ENCODE measurements at regions not wholly inside any gene's neighbourhood (a gene's known extent, or its start where the extent isn't known, plus 50 kb on each side); places are given as distances from the start of the nearest gene placed in this dataset.
A peak's percentile ranks its signal among the peaks of the same experiment; 100 is the strongest.
"Not testable (repeated sequence)": the region's sequence is repeated elsewhere in the genome, so short reads cannot be mapped to it uniquely, and the experiment has no call there.

DNA sequence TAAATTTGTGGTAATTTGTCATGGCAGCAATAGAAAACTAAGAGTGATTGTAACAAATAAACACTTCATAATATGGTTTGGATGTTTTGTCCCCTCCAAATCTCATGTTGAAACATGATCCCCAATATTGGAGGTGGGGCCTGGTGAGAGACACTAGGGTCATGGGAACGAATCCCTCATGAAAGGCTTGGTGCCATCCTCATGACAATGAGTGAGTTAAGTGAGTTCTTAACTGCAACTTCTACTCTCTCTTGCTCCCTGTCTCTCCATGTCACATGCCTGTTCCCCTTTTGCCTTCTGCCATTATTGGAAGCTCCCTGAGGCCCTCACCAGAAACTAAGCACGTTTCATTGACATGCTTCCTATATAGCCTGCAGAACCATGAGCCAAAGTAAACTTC is 1233.2 kb downstream of the OLFM4 start:
- peaks cover 6% of the 10 kb centered on the region for H3K9me3 ChIP-seq (ENCODE audit: control insufficient read depth, insufficient read depth, low read length)
- no peaks in the 10 kb centered on the region for H3K27me3 ChIP-seq (ENCODE audit: control insufficient read depth, insufficient read depth, low read length)
- H3K27ac ChIP-seq (ENCODE audit: low read depth, low read length): peak overlapping the region; percentile 26
- H3K4me3 ChIP-seq (ENCODE audit: low read depth, low read length): peak overlapping the region; percentile 10; the same call in 1 of the 2 replicates
- peaks cover 88% of the 10 kb centered on the region for H3K4me1 ChIP-seq (ENCODE audit: control insufficient read depth, insufficient read depth, low read length)
- H3K36me3 ChIP-seq (ENCODE audit: control insufficient read depth, insufficient read depth, low read length): no peaks in the 10 kb centered on the region
- H3K9ac ChIP-seq (ENCODE audit: low read depth, low read length): no peak overlapping the region

DNA sequence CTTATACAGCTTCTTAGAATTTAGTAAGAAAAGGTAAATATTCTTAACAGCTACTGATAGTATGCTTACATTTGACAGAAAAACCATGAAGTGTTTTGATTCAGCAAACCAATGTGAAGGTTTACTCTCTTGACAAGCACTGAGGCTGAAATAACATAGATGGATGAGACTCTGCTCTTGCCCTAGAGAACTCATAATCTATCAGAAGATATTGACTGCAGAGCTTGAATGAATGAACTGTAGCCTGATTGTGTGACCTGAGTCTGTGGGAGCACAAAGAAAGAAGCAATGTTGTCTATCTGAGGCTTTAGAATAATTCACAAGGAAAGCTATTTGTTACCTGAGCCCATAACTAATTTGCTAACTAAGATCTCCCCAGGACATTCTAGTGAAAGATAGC is 1235.3 kb downstream of the OLFM4 start:
- Histone ChIP-seq H3K4me1 (ENCODE audit: control insufficient read depth, insufficient read depth, low read length) (peaks cover 80% of the 10 kb centered on the region), H3K4me3 (ENCODE audit: low read depth, low read length) (peak overlapping the region; percentile 31; the same call in 1 of the 2 replicates), H3K9ac (ENCODE audit: low read depth, low read length) (no peak overlapping the region), H3K27ac (ENCODE audit: low read depth, low read length) (peak overlapping the region; percentile 56), H3K9me3 (ENCODE audit: control insufficient read depth, insufficient read depth, low read length) (peaks cover 6% of the 10 kb centered on the region), H3K27me3 (ENCODE audit: control insufficient read depth, insufficient read depth, low read length) (no peaks in the 10 kb centered on the region), H3K36me3 (ENCODE audit: control insufficient read depth, insufficient read depth, low read length) (no peaks in the 10 kb centered on the region)

DNA sequence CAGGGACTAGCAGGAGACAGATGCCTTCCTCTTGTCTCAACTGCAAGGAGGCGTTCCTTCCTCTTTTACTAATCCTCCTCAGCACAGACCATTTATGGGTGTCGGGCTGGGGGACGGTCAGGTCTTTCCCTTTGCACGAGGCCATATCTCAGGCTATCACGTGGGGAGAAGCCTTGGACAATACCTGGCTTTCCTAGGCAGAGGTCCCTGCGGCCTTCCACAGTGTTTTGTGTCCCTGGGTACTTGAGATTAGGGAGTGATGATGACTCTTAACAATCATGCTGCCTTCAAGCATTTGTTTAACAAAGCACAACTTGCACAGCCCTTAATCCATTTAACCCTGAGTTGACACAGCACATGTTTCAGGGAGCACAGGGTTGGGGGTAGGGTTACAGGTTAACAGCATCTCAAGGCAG is 1238.6 kb downstream of the OLFM4 start:
- H3K9me3 ChIP-seq (ENCODE audit: control insufficient read depth, insufficient read depth, low read length); H3K36me3 ChIP-seq (ENCODE audit: control insufficient read depth, insufficient read depth, low read length); H3K27me3 ChIP-seq (ENCODE audit: control insufficient read depth, insufficient read depth, low read length): not testable (repeated sequence)
- H3K27ac ChIP-seq (ENCODE audit: low read depth, low read length): peak overlapping the region; percentile 100
- peak overlapping the region; percentile 57 for H3K4me3 ChIP-seq (ENCODE audit: low read depth, low read length)
- peak overlapping the region; percentile 89 for H3K9ac ChIP-seq (ENCODE audit: low read depth, low read length)
- H3K4me1 ChIP-seq (ENCODE audit: control insufficient read depth, insufficient read depth, low read length): peaks cover 53% of the 10 kb centered on the region

DNA sequence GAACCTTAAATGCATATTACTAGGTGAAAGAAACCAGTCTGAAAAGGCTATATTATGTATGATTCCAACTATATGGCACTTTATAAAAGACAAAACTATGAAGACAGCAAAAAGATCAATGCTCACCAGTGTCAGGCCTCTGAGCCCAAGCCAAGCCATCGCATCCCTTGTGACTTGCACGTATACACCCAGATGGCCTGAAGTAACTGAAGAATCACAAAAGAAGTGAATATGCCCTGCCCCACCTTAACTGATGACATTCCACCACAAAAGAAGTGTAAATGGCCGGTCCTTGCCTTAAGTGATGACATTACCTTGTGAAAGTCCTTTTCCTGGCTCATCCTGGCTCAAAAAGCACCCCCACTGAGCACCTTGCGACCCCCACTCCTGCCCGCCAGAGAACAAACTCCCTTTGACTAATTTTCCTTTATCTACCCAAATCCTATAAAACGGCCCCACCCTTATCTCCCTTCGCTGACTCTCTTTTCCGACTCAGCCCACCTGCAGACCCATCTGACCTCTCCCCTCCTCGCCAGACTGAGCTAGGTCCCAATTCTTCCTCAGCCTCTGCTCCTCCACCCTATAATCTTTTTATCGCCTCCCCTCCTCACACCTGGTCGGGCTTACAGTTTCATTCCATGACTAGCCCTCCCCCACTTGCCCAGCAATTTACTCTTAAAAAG is 1239.5 kb downstream of the OLFM4 start:
- not testable (repeated sequence) for H3K27me3 ChIP-seq (ENCODE audit: control insufficient read depth, insufficient read depth, low read length); H3K36me3 ChIP-seq (ENCODE audit: control insufficient read depth, insufficient read depth, low read length); H3K9me3 ChIP-seq (ENCODE audit: control insufficient read depth, insufficient read depth, low read length)
- Histone ChIP-seq H3K4me3 (ENCODE audit: low read depth, low read length) (peak overlapping the region; percentile 69), H3K9ac (ENCODE audit: low read depth, low read length) (peak overlapping the region; percentile 89), H3K4me1 (ENCODE audit: control insufficient read depth, insufficient read depth, low read length) (peaks cover 48% of the 10 kb centered on the region), H3K27ac (ENCODE audit: low read depth, low read length) (peak overlapping the region; percentile 100)

DNA sequence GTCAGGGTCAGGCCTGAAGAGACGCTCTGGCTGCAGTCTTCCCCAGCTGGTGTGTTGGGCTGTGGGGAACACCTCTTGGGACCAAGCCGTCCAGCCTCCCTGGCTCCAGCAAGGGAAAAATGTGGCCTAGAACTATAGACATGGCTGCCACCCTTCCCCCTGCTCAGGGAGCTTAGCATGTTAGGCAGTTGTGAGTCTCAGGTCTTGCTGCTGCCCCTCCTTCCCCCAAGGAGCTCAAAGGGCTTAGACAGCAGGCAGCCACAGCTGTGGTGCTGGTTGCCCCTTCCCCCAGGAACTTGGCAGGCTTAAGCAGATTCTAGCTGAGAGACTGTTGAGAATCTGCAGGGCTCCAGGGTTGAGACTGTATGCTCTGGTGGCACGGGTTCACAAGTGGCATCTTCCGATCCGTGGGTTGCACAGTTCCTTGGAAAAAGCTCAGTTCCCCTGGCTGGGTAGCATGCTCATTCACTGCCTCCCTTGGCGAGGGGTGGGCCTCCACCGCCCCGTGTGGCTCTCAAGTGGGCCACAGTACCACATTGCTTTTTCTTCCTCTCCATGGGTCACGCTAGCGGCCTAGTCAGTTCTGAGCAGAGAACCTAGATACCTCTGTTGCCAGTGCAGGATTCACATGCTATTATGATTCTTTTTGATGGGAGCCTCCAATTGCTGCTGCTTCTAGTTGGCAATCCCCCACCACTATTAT is 1258.6 kb downstream of the OLFM4 start:
- Histone ChIP-seq H3K9ac (ENCODE audit: low read depth, low read length) (no peak overlapping the region), H3K27ac (ENCODE audit: low read depth, low read length) (peak overlapping the region; percentile 42), H3K27me3 (ENCODE audit: control insufficient read depth, insufficient read depth, low read length) (no peaks in the 10 kb centered on the region), H3K9me3 (ENCODE audit: control insufficient read depth, insufficient read depth, low read length) (no peaks in the 10 kb centered on the region), H3K36me3 (ENCODE audit: control insufficient read depth, insufficient read depth, low read length) (no peaks in the 10 kb centered on the region), H3K4me1 (ENCODE audit: control insufficient read depth, insufficient read depth, low read length) (peaks cover 43% of the 10 kb centered on the region), H3K4me3 (ENCODE audit: low read depth, low read length) (no peak overlapping the region)

DNA sequence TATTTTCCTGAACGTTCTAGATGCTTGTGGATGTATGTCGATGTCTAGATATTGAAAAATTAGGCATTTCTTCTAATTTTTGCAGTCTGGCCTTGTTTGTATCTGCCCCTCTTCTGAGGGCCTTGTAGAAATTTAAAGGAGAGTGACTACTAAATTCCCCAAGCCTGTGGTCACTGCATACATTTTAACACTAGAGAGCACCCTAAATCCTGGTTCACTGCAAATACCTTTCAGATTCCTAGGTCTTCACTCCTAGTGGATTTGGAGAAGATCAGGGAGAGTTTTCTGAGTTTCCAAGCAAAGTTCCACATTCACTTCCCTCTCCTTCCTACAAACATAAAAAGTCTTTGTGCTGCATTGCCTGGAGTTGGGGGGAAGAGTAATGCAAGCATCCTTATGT is 1272.5 kb downstream of the OLFM4 start:
- H3K4me3 ChIP-seq (ENCODE audit: low read depth, low read length): no peak overlapping the region
- peak overlapping the region; percentile 52 for H3K27ac ChIP-seq (ENCODE audit: low read depth, low read length)
- H3K27me3 ChIP-seq (ENCODE audit: control insufficient read depth, insufficient read depth, low read length): no peaks in the 10 kb centered on the region
- H3K4me1 ChIP-seq (ENCODE audit: control insufficient read depth, insufficient read depth, low read length): peaks cover 45% of the 10 kb centered on the region
- no peak overlapping the region for H3K9ac ChIP-seq (ENCODE audit: low read depth, low read length)
- H3K36me3 ChIP-seq (ENCODE audit: control insufficient read depth, insufficient read depth, low read length): peaks cover 35% of the 10 kb centered on the region
- no peaks in the 10 kb centered on the region for H3K9me3 ChIP-seq (ENCODE audit: control insufficient read depth, insufficient read depth, low read length)

DNA sequence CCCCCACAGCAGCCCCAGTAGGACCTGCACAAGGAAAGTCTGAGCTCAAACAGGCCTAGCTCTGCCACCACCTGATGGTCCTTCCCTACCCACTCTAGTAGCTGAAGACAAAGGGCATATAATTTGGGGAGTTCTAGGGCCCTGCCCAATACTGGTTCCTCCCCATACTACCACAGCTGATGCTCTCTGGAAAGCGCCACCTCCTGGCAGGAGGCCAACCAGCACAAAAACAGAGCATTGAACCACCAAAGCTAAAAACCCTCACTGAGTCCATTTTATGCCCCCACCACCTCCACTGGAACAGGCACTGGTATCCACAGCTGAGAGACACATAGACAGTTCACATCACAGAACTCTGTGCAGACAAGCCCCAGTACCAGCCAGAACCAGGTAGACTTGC is 1276.8 kb downstream of the OLFM4 start:
- no peaks in the 10 kb centered on the region for H3K27me3 ChIP-seq (ENCODE audit: control insufficient read depth, insufficient read depth, low read length)
- peaks cover 51% of the 10 kb centered on the region for H3K36me3 ChIP-seq (ENCODE audit: control insufficient read depth, insufficient read depth, low read length)
- H3K4me1 ChIP-seq (ENCODE audit: control insufficient read depth, insufficient read depth, low read length): peaks cover 57% of the 10 kb centered on the region
- no peaks in the 10 kb centered on the region for H3K9me3 ChIP-seq (ENCODE audit: control insufficient read depth, insufficient read depth, low read length)
- H3K9ac ChIP-seq (ENCODE audit: low read depth, low read length): no peak overlapping the region
- H3K27ac ChIP-seq (ENCODE audit: low read depth, low read length): peak overlapping the region; percentile 17
- no peak overlapping the region for H3K4me3 ChIP-seq (ENCODE audit: low read depth, low read length)

DNA sequence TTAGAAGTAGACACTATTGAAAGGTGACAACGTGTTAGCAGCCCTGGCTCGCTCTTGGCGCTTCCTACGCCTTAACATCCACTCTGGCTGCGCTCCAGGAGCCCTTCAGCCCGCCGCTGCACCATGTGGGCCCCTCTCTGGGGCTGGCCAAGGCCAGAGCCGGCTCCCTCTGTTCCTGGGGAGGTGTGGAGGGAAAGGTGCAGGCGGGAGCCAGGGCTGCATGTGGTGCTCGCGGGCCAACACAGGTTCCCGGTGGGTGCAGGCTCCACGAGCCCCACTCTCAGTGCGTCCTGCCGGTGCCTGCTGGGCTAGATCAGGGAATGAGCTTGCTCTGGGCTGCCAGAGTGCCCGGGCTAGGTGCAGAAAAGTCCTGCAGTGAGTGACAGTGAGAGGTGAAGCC is 1284.3 kb downstream of the OLFM4 start:
- no peak overlapping the region for H3K27ac ChIP-seq (ENCODE audit: low read depth, low read length)
- no peak overlapping the region for H3K4me3 ChIP-seq (ENCODE audit: low read depth, low read length)
- peaks cover 36% of the 10 kb centered on the region for H3K36me3 ChIP-seq (ENCODE audit: control insufficient read depth, insufficient read depth, low read length)
- no peaks in the 10 kb centered on the region for H3K9me3 ChIP-seq (ENCODE audit: control insufficient read depth, insufficient read depth, low read length)
- peaks cover 17% of the 10 kb centered on the region for H3K4me1 ChIP-seq (ENCODE audit: control insufficient read depth, insufficient read depth, low read length)
- no peak overlapping the region for H3K9ac ChIP-seq (ENCODE audit: low read depth, low read length)
- no peaks in the 10 kb centered on the region for H3K27me3 ChIP-seq (ENCODE audit: control insufficient read depth, insufficient read depth, low read length)

DNA sequence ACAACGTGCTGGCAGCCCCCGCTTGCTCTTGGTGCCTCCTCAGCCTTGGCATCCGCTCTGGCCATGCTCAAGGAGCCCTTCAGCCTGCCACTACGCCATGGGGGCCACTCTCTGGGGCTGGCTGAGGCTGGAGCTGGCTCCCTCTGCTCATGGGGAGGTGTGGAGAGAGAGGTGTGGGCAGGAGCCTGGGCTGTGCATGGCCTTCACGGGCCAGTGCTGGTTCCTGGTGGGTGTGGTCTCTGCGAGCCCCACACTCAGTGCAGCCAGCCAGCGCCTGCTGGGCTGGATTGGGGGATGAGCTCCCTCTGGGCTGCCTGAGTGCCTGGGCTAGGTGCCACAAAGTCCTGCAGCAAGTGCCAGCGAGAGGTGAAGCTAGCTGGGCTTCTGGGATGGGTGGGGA is 1289.1 kb downstream of the OLFM4 start:
- Histone ChIP-seq H3K9me3 (ENCODE audit: control insufficient read depth, insufficient read depth, low read length) (no peaks in the 10 kb centered on the region), H3K27ac (ENCODE audit: low read depth, low read length) (no peak overlapping the region), H3K4me3 (ENCODE audit: low read depth, low read length) (no peak overlapping the region), H3K36me3 (ENCODE audit: control insufficient read depth, insufficient read depth, low read length) (peaks cover 38% of the 10 kb centered on the region), H3K27me3 (ENCODE audit: control insufficient read depth, insufficient read depth, low read length) (no peaks in the 10 kb centered on the region), H3K9ac (ENCODE audit: low read depth, low read length) (no peak overlapping the region), H3K4me1 (ENCODE audit: control insufficient read depth, insufficient read depth, low read length) (peaks cover 4% of the 10 kb centered on the region; the same call in 1 of the 2 replicates)

DNA sequence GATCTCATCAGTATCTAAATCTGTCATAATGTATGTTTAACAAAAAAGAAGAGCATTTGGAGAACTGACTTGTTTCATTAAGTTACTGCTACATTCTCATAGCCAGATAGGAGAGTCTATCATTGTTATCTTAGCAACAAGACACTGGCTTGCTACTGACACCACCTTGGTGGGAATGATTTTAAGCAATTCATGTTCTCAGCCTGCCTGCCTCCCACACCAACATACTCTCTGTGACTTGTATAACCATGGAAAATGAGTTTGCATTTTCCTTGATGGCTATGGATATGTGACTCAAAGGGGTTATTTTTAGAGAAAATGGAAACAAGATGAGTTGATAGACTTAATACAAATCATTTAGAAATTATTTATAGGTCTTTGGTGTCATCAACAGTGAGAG is 1308.9 kb downstream of the OLFM4 start:
- H3K9me3 ChIP-seq (ENCODE audit: control insufficient read depth, insufficient read depth, low read length): no peaks in the 10 kb centered on the region
- no peak overlapping the region for H3K4me3 ChIP-seq (ENCODE audit: low read depth, low read length)
- no peak overlapping the region for H3K27ac ChIP-seq (ENCODE audit: low read depth, low read length)
- H3K27me3 ChIP-seq (ENCODE audit: control insufficient read depth, insufficient read depth, low read length): no peaks in the 10 kb centered on the region
- H3K4me1 ChIP-seq (ENCODE audit: control insufficient read depth, insufficient read depth, low read length): peaks cover 8% of the 10 kb centered on the region; the same call in 1 of the 2 replicates
- H3K9ac ChIP-seq (ENCODE audit: low read depth, low read length): no peak overlapping the region
- H3K36me3 ChIP-seq (ENCODE audit: control insufficient read depth, insufficient read depth, low read length): peaks cover 14% of the 10 kb centered on the region; the same call in 1 of the 2 replicates

DNA sequence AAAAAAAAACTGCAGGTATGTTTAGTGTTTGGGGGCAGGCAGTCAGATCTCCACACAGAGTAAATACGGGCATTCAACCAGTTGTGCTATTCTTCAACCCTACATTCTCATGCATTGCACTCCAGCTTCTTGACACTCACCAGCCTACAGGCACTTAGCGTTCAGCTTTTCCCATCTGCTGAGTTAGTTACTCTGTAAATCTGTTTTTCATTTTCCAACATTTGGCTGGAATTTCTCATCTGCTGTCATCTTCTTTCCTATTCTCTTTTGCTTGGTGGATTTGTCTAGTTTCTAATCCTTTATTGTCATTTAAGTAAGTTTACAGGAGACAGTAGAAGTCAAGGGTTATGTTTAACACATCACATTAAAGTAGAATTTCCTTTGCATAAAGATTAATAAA is 1318.9 kb downstream of the OLFM4 start:
- Histone ChIP-seq H3K9me3 (ENCODE audit: control insufficient read depth, insufficient read depth, low read length) (no peaks in the 10 kb centered on the region), H3K36me3 (ENCODE audit: control insufficient read depth, insufficient read depth, low read length) (peaks cover 3% of the 10 kb centered on the region; the same call in 1 of the 2 replicates), H3K4me3 (ENCODE audit: low read depth, low read length) (no peak overlapping the region), H3K27ac (ENCODE audit: low read depth, low read length) (no peak overlapping the region), H3K4me1 (ENCODE audit: control insufficient read depth, insufficient read depth, low read length) (no peaks in the 10 kb centered on the region), H3K27me3 (ENCODE audit: control insufficient read depth, insufficient read depth, low read length) (no peaks in the 10 kb centered on the region), H3K9ac (ENCODE audit: low read depth, low read length) (no peak overlapping the region)
